GM20431 (cell line): ENCODE measurements at regions not wholly inside any gene's neighbourhood (a gene's known extent, or its start where the extent isn't known, plus 50 kb on each side); places are given as distances from the start of the nearest gene placed in this dataset.

ENCODE experiments used
- in situ Hi-C: fragments of 300-500 bp; cut with MseI, MboI; formaldehyde crosslinking; loops from one replicate; pipeline ENCODE4 v1.15.0; 2020; ENCODE audit warnings: low sequenced_read_pairs; ENCODE audit not compliant: unreplicated experiment

DNA sequence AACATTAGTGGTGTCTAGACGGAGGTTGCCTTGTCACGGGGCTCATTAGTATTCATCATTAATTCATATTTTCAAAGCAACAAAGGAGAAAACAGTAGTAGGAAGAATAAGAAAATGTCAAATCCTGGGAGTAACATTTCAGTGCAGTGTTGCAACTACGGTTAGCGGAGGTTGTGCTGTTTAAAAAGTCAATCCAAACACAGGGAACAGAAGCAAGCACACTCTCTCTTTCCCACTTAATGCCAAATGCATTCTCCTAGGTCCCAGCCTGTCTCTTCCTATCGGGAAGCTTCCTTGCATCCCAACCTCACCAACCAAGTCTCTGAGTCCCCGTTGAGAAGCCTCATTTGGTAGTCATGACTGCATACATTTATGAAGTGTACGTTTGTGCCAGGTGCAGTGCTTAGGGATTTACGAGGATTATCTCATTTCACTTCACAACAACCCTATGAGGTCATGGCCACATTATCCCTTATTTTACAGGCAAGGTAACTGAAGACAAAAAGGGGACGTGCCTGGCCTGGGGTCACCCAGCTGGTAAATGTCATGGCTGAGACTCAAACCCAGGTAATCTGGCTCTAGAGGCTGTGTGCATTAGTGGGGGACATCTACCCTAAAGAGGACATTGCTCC, 283.6 kb upstream of the SALL1 start:
- in situ Hi-C loops = no loop called here

DNA sequence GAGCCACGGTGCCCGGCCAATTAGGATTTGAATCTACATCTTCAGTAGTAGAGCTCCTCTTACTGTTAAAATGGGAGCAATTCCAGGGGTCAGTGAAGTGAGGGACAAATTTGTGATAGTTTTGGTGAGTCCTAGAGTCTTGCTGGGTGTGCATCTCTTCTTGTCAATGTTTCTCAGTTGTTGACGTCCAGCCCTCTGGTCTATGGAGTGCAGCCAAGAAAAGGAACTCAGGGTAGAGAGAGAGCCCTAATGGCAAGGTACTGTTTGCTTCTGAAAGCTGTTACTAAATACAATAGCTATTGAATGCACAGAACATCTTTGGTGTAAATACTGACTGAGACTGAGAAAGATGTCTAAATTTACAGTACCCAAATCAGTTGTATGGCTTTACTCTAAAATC, 282.5 kb upstream of the SALL1 start:
- in situ Hi-C loops = no loop called here

DNA sequence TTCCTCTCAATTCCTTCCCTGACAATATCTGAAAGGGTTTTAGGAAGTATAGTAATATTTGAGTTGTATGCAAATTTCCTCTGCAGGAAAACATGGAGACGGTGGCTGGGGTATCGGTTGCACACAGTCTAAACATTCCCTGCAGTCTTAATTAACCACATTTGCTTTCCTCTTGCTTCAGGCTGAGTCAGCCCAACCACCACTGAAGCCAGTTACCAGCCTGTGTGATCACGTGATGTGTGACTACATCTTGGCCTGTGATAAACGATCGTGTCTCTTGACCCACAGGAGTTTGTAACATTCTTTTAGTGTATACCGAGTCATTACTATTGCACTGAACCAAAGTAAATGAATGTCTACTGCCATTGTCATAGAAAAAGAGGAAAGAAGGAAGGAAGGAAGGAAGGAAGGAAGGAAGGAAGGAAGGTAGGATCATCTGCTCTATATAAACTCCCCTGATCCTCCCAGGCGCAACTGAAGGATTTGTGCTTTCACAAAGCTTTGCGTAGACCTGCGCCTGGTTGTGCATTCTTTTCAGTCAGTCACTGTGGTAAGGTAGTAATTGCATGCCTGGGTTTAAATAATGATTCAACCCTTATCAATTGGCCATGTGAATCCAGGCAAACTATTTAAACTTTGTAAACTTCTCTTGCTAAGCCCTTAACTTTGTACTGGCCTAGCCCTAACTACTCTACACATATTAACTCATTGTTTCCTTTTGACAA, 280.6 kb upstream of the SALL1 start:
- in situ Hi-C loops = no loop called here

DNA sequence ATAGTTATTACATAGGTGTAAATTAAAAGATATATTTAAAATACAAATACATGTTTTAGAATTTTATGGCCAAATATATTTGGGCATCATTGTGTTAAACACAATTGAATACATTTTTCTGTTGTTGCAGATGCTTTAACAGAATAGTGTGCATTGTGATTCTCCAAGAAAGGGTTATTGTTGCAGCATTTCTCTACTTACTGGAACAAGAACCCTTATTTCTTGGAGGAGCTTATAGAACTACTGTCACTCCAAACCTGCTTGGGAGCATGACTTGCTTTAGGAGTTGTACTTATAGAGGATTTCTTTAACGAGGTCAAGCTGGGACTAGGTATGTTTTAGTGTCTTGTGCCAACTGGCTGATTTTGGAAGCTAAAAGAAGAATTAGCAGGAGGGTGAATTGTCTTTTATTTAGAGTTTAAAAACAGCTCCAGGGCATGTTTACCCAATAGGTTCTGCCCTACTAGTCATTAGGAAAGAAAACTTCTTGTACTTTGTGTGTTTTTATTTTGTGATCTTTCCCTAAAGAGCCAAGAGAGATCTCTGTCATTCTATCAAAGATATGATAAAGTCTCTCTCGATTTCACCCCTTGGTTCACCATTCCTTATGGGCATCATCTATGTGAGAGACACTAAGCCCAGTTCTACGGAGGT, 279.8 kb upstream of the SALL1 start:
- in situ Hi-C loops = no loop called here

DNA sequence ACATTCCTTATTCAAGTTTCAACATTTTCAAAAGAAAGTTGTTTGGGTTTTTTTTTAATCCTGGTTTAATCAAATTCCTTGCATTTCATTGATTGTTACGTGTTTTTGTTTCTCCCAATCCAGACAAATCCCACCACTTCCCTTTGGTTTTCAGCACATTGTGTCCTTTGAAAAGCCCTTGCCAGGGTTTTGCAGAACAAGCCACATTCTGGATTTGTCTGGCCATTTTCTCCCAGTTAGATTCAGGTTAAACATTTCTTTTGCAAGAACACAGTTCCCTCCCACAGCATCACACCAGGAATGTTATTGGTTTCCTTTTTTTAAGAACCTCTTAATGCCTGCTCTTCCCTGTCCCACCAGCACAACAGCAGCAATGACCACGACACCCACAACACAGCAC, 278.0 kb upstream of the SALL1 start:
- in situ Hi-C loops = no loop called here

DNA sequence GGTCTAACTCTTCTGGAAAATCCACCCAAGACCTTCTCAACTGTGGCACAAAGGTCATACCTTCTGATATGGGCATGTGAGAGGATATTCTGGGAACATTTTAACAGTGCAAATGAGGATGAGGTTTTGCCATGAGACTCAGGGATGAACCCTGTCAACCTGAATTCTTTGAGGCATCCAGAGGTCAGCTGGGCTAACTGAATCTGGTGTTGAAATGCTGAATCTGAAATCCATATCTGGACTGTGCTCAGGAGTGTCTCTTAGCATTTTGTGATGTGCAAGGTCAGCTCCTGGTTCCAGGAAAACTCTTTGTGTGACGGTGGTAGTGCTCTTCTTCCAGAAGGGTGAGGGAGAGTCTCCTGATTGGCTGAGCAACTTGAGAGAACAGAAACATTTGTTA, 276.0 kb upstream of the SALL1 start:
- in situ Hi-C loops = no loop called here

DNA sequence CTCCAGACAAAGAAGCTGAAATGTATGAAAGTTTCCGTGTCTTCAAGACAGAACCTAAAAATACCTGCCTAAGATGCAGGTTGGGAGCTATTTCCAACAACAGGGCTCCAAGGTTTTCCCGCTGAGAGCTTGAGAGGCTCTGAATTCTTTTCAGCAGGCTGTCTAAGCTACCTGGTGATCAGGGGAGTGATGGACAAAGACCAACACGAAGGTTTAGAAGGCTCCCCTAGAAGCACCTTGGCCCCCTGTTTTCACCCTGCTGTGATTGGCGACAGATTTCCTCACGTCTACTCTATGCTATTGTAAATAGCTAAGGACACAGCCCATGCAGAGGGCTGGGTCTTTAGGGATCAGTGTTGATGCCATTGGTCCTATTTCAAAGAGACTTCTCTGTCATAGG, 275.2 kb upstream of the SALL1 start:
- in situ Hi-C loops = no loop called here

DNA sequence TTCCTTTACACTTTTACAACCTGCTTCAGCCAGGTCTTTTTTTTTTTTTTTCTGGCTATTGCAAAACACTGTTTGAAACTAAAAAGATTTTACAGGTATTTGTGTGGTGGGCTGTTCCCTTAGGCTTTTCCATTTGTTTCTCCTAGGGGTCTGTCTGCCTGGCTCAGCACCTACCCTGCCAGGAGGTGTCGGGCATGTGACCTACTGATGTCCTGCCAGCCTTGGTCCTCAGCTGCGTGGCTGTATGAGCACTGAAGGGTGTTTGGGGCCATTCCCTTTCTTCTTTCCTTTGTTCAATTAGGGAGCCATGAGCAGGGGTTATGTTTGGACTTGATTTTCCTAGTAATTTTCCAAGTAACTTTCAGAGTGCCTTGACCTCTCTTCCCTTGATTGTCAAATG, 269.2 kb upstream of the SALL1 start:
- in situ Hi-C loops = no loop called here

DNA sequence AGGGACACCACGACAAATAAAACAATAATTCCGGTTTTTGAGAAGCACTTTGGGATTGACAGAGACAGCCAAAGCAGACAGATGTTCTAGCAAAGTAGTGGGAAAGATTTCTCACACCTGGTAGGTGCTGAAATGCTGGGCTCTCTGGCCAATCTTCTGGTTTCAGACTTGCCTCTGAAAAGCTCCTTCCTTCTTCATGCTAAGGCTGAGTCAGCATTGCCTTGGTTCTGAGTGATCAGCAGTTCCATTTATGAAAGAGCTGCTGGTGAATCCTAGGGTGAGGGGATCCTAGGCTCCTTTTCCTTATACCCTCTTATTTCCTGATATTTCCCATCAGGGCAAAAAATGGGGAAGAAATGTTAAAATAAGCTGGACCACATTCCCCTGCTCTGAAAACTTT, 268.7 kb upstream of the SALL1 start:
- in situ Hi-C loops = no loop called here

DNA sequence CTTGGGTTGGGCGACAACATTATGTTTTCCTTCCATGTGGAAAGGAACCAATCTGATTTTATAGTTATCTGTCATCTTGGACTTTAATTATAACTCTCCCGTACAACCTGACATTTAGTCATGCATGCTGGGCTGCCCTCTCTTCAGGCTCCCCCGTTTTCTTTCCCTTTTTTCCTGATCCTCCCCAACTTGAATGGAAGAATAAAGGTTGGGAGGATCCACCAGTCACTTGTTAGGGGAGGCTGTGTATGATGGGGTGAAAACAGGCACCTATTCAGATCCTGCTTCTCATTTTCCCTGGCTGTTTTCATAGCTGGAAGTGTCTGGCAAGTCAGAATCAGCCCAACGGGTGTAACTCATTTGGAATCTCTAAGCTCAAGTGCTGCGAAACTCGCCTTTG, 267.2 kb upstream of the SALL1 start:
- in situ Hi-C loops = no loop called here

DNA sequence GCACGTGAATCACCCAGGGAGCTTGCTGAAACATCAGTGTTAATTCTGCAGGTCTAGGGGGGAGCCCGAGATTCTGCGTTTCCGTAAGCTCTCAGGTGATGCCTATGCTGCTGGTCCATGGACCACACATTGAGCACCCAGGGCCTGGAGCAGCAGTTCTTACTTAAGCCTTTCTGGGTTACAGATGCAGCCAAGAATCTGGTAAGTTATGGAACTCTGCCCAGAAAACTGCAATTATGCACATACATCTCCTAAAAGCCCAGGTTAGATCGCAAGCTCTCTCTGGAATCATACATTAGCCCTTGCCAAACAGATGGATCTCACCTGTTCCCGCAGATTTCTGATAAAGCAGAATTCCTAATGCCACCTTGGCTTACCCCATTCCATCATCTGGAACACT, 265.9 kb upstream of the SALL1 start:
- in situ Hi-C loops = no loop called here

DNA sequence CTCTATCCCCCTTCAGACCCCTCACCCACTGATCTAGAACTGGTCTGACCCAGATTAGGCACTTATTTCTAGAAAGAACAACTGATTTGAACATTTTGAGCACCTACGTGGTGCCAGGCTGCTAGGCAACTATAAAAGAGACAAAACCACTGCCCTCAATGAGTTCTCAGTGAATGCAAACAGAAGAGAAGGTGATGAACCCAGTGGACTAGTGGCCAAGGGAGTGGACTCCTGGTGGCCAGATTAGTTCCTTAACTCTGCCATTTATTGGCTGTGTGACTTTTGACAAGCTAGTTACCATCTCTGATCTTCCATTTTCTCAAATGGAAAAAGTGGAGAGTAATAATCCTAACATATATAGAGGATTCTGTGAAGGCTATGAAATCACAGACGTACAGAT, 259.1 kb upstream of the SALL1 start:
- in situ Hi-C loops = no loop called here

DNA sequence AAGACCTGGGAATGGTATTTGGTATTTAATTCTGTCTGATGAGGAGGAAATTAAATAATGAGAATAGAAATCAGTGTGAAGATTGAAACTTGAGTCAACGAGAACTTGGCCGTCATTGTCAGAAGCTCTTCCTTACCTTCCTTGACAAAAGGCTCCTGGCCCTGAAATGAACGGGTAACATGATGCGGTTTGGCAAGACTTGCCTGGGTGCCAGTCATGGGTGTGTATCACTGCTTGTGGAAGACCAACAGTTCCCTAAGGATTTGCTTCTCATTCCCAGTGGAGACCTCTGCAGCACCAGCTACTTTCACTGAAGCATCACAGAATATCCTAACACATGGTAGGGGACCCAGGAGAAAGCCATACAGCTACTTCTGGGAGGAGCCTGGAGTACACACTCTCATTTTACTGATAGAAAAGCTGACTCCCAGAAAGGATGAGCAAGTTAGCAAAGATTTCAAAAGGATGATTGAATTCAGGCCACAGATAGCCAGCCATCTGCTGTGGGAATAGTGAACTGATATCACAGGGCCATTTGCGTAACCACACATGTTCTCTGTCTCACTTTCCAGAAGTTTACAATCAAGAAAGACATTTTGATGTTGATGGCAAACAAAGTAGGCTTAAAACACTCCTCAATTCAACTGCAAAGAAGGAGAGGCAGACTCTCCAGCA, 258.1 kb upstream of the SALL1 start:
- in situ Hi-C loops = no loop called here

DNA sequence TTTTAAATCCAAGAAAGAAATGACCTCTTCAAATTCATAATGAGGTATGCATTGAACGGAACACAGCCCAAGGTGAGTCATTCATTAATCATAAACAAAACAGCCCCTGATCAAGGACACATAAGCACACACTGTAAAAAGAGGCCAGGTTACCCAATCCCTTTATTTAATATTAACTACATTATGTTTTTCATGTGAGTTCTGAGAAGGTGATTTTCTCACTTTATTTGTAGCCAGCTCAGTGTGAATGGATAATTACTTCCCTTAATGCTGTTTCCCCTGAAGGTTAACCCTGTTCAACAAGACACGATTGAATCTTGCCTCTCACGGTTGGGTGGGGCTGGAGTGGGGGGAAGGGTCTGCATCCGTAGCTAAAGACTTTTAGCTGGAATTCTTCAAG, 257.3 kb upstream of the SALL1 start:
- in situ Hi-C loops = no loop called here

DNA sequence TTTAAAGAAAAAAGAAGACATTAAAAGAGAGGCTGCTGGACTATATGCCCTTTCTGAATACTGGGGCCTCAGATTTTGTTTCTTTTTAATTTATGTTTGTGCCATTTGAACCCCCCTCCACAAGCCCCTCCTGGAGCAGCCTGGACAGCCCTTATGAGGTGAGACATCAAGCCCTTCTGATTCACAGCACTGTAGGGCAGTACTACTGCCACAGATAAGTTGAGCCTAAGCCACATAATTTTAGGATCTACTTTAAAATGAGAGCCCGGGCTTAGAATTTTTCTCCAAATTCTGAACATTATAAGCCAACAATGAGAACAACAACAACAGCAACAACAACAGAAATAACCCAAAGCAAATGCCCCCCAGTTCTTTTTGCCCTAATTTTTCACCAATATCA, 256.9 kb upstream of the SALL1 start:
- in situ Hi-C loops = no loop called here

DNA sequence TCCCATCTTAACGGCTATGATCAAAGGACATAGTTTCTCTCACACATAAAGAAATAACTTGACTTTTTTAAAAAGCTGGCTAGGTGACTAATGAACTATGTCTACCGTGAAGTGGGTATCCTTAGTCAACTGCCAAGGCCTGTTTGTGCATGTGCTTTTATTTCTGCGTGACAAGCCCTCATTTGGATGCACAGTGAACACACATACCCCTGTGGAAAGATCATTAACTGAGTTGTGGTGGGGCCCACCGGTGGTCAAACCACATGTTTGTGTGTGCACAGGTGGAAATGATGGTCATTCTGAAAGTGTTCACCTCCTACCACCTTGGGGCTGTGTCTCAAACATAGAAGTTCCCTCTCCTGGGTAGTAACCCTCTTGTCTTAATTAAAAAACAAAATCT, 256.1 kb upstream of the SALL1 start:
- in situ Hi-C loops = no loop called here

DNA sequence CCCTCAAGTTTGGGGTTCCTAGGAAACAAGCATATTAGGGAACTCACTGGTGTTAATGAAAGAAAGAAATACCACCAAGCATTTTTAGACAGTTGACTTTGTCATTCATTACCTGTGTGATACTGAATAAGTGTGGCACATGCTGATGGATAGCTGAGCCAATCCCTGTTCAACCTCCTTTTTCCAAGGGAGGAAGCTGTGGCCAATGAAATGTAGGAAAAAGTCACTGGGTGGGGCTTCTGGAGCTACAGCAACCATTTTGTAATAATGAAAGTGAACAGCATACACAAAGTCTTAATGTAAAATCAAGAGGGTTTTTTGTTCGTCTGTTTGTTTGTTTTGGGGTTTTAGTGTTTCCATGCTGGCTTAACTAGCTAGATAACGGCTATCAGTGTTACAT, 254.3 kb upstream of the SALL1 start:
- in situ Hi-C loops = no loop called here

DNA sequence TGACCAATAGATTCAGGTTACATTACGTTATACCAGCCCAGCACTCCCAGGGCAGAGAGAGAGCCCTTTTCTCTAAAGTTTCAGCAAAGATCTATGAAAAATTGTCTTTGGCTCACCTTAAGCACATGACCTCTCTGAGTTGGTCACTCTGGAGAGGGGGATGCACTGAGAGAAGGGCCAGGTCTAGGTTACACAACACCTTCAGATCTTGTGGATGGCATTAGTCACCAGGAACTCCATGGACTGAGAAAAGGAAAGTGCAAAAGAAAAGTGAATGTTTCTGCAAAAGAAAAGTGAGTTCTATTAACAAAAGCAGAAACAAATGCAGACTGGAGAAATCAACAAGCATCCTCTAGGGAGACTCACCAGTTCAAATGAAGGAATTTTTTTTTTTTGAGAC, 253.3 kb upstream of the SALL1 start:
- in situ Hi-C loops = no loop called here

DNA sequence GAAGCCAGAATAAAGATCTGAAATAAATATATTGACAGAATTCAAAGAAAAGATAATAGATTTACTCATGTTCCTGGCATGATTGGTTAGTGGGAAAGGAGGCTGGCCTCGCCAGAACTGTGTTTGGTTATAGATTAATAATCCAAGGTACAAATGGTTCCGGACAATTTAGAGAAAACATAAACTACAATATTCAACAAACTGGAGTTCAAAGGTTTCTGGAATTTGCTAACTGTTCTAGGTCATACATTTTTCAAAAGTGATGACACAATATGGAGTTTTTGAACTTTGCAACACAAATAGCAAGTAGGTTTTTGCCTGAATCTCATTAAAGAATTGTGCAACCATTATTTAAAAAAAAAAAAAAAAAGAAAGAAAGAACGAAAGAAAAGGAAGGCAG, 251.7 kb upstream of the SALL1 start:
- in situ Hi-C loops = no loop called here

DNA sequence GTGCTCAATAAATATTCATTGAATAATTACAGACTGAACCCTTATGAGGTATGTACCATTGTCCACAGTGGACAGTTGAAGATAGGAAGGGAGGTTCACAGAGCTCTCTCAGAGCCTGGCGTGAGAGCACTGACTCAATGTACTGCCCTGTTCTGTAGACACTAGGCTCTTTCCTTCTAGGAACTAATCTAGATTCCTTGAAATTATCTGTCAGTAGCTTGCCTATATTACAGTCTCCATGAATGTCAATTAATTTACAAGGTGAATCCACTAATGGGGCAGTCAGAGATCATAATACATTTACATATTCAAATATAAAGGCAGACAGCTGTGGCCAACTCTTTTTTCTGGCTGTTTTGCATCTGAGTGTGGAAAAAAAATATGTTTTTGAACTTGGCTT, 251.2 kb upstream of the SALL1 start:
- in situ Hi-C loops = no loop called here

DNA sequence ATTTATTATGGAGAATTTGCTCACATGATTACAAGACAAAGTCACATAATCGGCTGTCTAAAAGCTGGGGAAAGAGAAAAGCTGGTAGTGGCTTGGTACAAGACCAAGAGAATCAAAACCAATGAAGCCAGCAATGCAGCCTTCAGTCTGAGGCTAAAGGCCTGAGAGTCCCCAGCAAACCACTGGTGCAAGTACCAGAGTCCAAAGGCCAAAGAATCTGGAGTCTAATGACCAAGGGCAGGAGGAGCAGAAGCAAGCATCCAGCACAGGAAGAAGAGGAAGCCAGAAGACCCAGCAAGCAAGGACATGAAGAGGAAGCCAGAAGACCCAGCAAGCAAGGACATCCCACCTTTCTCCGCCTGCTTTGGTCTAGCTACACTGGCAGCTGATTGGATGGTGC, 250.6 kb upstream of the SALL1 start:
- in situ Hi-C loops = no loop called here
